Activated CD8-positive, alpha-beta memory T cell treated with anti-CD3 and anti-CD28 coated beads, Interleukin-2, amount 50 U/mL, for 48 hours (primary cell): ENCODE measurements at regions not wholly inside any gene's neighbourhood (a gene's known extent, or its start where the extent isn't known, plus 50 kb on each side); places are given as distances from the start of the nearest gene placed in this dataset.

Source experiments
- DNase-seq: peaks from one replicate; pipeline ENCODE4 v3.0.0-alpha.2; 2020

- no peak for DNase-seq
These were observed 338.1 kb upstream of the MMS22L start for GRCh38 chr6:97621111-97621510.

- no peak for DNase-seq
These were observed 343.8 kb upstream of the MMS22L start for GRCh38 chr6:97626671-97627441.

GRCh38 chr6:97629180-97629579, 346.2 kb upstream of the MMS22L start:
- no peak for DNase-seq

GRCh38 chr6:97630604-97631003, 347.6 kb upstream of the MMS22L start:
- no peak for DNase-seq

- DNase-seq = no peak
These were observed 349.3 kb upstream of the MMS22L start for GRCh38 chr6:97632341-97632740.

GRCh38 chr6:97639702-97640101, 356.7 kb upstream of the MMS22L start:
- DNase-seq = no peak

- no peak for DNase-seq
These were observed 361.3 kb upstream of the MMS22L start for GRCh38 chr6:97644353-97644752.

GRCh38 chr6:97645757-97646156, 362.7 kb upstream of the MMS22L start:
- no peak for DNase-seq

GRCh38 chr6:97653076-97653475, 370.1 kb upstream of the MMS22L start:
- DNase-seq = no peak

- no peak for DNase-seq
These were observed 370.5 kb upstream of the MMS22L start for GRCh38 chr6:97653517-97653916.

GRCh38 chr6:97654674-97655073, 371.7 kb upstream of the MMS22L start:
- no peak for DNase-seq

- no peak for DNase-seq
These were observed 373.2 kb upstream of the MMS22L start for GRCh38 chr6:97656236-97656635.

- no peak for DNase-seq
These were observed 373.8 kb upstream of the MMS22L start for GRCh38 chr6:97656706-97657350.

GRCh38 chr6:97658090-97658489, 375.1 kb upstream of the MMS22L start:
- no peak for DNase-seq

GRCh38 chr6:97663252-97663651, 380.2 kb upstream of the MMS22L start:
- no peak for DNase-seq

- no peak for DNase-seq
These were observed 382.4 kb upstream of the MMS22L start for GRCh38 chr6:97665446-97665845.

GRCh38 chr6:97666889-97667288, 383.9 kb upstream of the MMS22L start:
- no peak for DNase-seq

GRCh38 chr6:97668716-97669115, 385.7 kb upstream of the MMS22L start:
- no peak for DNase-seq

GRCh38 chr6:97669191-97670031, 386.4 kb upstream of the MMS22L start:
- no peak for DNase-seq

GRCh38 chr6:97674802-97675201, 391.8 kb upstream of the MMS22L start:
- DNase-seq = no peak

- no peak for DNase-seq
These were observed 394.6 kb upstream of the MMS22L start for GRCh38 chr6:97677626-97678025.

GRCh38 chr6:97687916-97688315, 404.9 kb upstream of the MMS22L start:
- no peak for DNase-seq

GRCh38 chr6:97689078-97689754, 406.2 kb upstream of the MMS22L start:
- DNase-seq = no peak
